ENCODE measurements at regions not wholly inside any gene's neighbourhood (a gene's known extent, or its start where the extent isn't known, plus 50 kb on each side); places are given as distances from the start of the nearest gene placed in this dataset.

GRCh38 chr2:104254017-104254416, 599.9 kb upstream of the POU3F3 start:
- Histone ChIP-seq H3K4me2 (no peak overlapping the region), H3K9ac (no peak overlapping the region), H3K4me1 (no peaks in the 10 kb centered on the region), H3K4me3 (no peak overlapping the region), H3K9me3 (replicated peaks in 1 of 11) (peaks cover 0 to 5% (median 0%) of the 10 kb centered on the region in 11 experiments; a peak in 1 of 22 replicates), H3K27ac (no peak overlapping the region), H3K36me3 (no peaks in the 10 kb centered on the region), H4K20me1 (no peaks in the 10 kb centered on the region), H3K27me3 (no peaks in the 10 kb centered on the region)
- TF ChIP-seq Cebpa-rat (IDR thresholded peaks at IDR 0.05): no peak

GRCh38 chr2:104262714-104263113, 591.2 kb upstream of the POU3F3 start:
- Histone ChIP-seq H4K20me1 (no peaks in the 10 kb centered on the region), H3K4me2 (no peak overlapping the region), H3K9ac (no peak overlapping the region), H3K27me3 (no peaks in the 10 kb centered on the region), H3K9me3 (replicated peaks in 1 of 11) (peaks cover 24 to 52% (median 39%) of the 10 kb centered on the region in 11 experiments), H3K36me3 (no peaks in the 10 kb centered on the region), H3K27ac (no peak overlapping the region), H3K4me1 (no peaks in the 10 kb centered on the region), H3K4me3 (no peak overlapping the region)
- TF ChIP-seq Cebpa-rat (IDR thresholded peaks at IDR 0.05): no peak

GRCh38 chr2:104279646-104280045, 574.3 kb upstream of the POU3F3 start:
- no peaks in the 10 kb centered on the region for H4K20me1 ChIP-seq
- peaks cover 0 to 11% (median 2%) of the 10 kb centered on the region in 10 experiments; a peak in 11 of 20 replicates for H3K4me1 ChIP-seq
- no peak overlapping the region for H3K27ac ChIP-seq
- no peaks in the 10 kb centered on the region for H3K27me3 ChIP-seq
- H3K36me3 ChIP-seq: no peaks in the 10 kb centered on the region
- TF ChIP-seq Cebpa-rat (IDR thresholded peaks at IDR 0.05): no peak
- no peak overlapping the region for H3K4me2 ChIP-seq
- H3K9me3 ChIP-seq (replicated peaks in 1 of 11): no peaks in the 10 kb centered on the region
- H3K9ac ChIP-seq: no peak overlapping the region
- no peak overlapping the region for H3K4me3 ChIP-seq

GRCh38 chr2:104280216-104280615, 573.7 kb upstream of the POU3F3 start:
- H3K4me3 ChIP-seq: no peak overlapping the region
- H3K9ac ChIP-seq: no peak overlapping the region
- TF ChIP-seq Cebpa-rat (IDR thresholded peaks at IDR 0.05): no peak
- H4K20me1 ChIP-seq: no peaks in the 10 kb centered on the region
- no peaks in the 10 kb centered on the region for H3K27me3 ChIP-seq
- no peak overlapping the region for H3K27ac ChIP-seq
- H3K9me3 ChIP-seq (replicated peaks in 1 of 11): no peaks in the 10 kb centered on the region
- no peaks in the 10 kb centered on the region for H3K36me3 ChIP-seq
- peaks cover 0 to 16% (median 5%) of the 10 kb centered on the region in 10 experiments; a peak in 11 of 20 replicates for H3K4me1 ChIP-seq
- no peak overlapping the region for H3K4me2 ChIP-seq

GRCh38 chr2:104286841-104287240, 567.1 kb upstream of the POU3F3 start:
- Histone ChIP-seq H3K4me1 (peaks cover 0 to 17% (median 5%) of the 10 kb centered on the region in 10 experiments; a peak in 11 of 20 replicates), H4K20me1 (no peaks in the 10 kb centered on the region), H3K27ac (no peak overlapping the region), H3K27me3 (no peaks in the 10 kb centered on the region), H3K4me3 (no peak overlapping the region), H3K4me2 (no peak overlapping the region), H3K9me3 (replicated peaks in 1 of 11) (no peaks in the 10 kb centered on the region), H3K36me3 (no peaks in the 10 kb centered on the region), H3K9ac (no peak overlapping the region)
- TF ChIP-seq Cebpa-rat (IDR thresholded peaks at IDR 0.05): no peak

- no peaks in the 10 kb centered on the region for H3K36me3 ChIP-seq
- peaks cover 0 to 4% (median 0%) of the 10 kb centered on the region in 10 experiments; a peak in 7 of 20 replicates for H3K4me1 ChIP-seq
- no peaks in the 10 kb centered on the region for H3K27me3 ChIP-seq
- H3K9ac ChIP-seq: no peak overlapping the region
- no peak for TF ChIP-seq Cebpa-rat (IDR thresholded peaks at IDR 0.05)
- H4K20me1 ChIP-seq: no peaks in the 10 kb centered on the region
- no peaks in the 10 kb centered on the region for H3K9me3 ChIP-seq (replicated peaks in 1 of 11)
- H3K4me2 ChIP-seq: no peak overlapping the region
- no peak overlapping the region for H3K27ac ChIP-seq
- H3K4me3 ChIP-seq: no peak overlapping the region
Observed at GRCh38 chr2:104289651-104290565, 564.0 kb upstream of the POU3F3 start.

GRCh38 chr2:104290566-104290891, 563.4 kb upstream of the POU3F3 start:
- H4K20me1 ChIP-seq: no peaks in the 10 kb centered on the region
- no peaks in the 10 kb centered on the region for H3K4me1 ChIP-seq
- no peaks in the 10 kb centered on the region for H3K27me3 ChIP-seq
- no peaks in the 10 kb centered on the region for H3K9me3 ChIP-seq (replicated peaks in 1 of 11)
- H3K9ac ChIP-seq: no peak overlapping the region
- H3K4me2 ChIP-seq: no peak overlapping the region
- no peak overlapping the region for H3K4me3 ChIP-seq
- H3K36me3 ChIP-seq: no peaks in the 10 kb centered on the region
- TF ChIP-seq Cebpa-rat (IDR thresholded peaks at IDR 0.05): peak in 4 of 11 experiments; percentile 18 to 76 (median 58); a peak in 5 of 22 replicates
- H3K27ac ChIP-seq: no peak overlapping the region

- no peak for TF ChIP-seq Cebpa-rat (IDR thresholded peaks at IDR 0.05)
- Histone ChIP-seq H4K20me1 (no peaks in the 10 kb centered on the region), H3K4me2 (peak overlapping the region in 8 of 11 experiments; percentile 1 to 47 (median 22); a peak in 9 of 22 replicates)
Observed at GRCh38 chr2:104312684-104313083, 541.2 kb upstream of the POU3F3 start.

GRCh38 chr2:104318001-104318665, 535.8 kb upstream of the POU3F3 start:
- H3K27me3 ChIP-seq: no peaks in the 10 kb centered on the region
- peaks cover 0 to 2% (median under 1%) of the 10 kb centered on the region in 10 experiments; a peak in 9 of 20 replicates for H3K4me1 ChIP-seq
- no peak overlapping the region for H3K4me2 ChIP-seq
- H3K4me3 ChIP-seq: no peak overlapping the region
- H3K9me3 ChIP-seq (replicated peaks in 1 of 11): no peaks in the 10 kb centered on the region
- H3K36me3 ChIP-seq: no peaks in the 10 kb centered on the region
- H4K20me1 ChIP-seq: no peaks in the 10 kb centered on the region
- H3K27ac ChIP-seq: no peak overlapping the region
- TF ChIP-seq Cebpa-rat (IDR thresholded peaks at IDR 0.05): no peak
- H3K9ac ChIP-seq: no peak overlapping the region

More at GRCh38 chr2:104312684-104313083, 541.2 kb upstream of the POU3F3 start:
- no peaks in the 10 kb centered on the region for H3K27me3 ChIP-seq
- H3K9ac ChIP-seq: no peak overlapping the region
- peaks cover 0 to 7% (median 0%) of the 10 kb centered on the region in 11 experiments; a peak in 3 of 22 replicates for H3K9me3 ChIP-seq (replicated peaks in 1 of 11)
- peaks cover 0 to 11% (median 7%) of the 10 kb centered on the region in 10 experiments; a peak in 12 of 20 replicates for H3K4me1 ChIP-seq
- H3K27ac ChIP-seq: no peak overlapping the region
- no peaks in the 10 kb centered on the region for H3K36me3 ChIP-seq
- no peak overlapping the region for H3K4me3 ChIP-seq

Measured in BLaER1 treated with 17β-estradiol and CSF1 and Interleukin-3, amounts not matched to agents 10 nM and 100 nM (cell line).